OCI-LY7 (cell line): ENCODE measurements at regions not wholly inside any gene's neighbourhood (a gene's known extent, or its start where the extent isn't known, plus 50 kb on each side); places are given as distances from the start of the nearest gene placed in this dataset.

ENCODE experiments used
- BruUV-seq: library from RNA; stranded (reverse); fragments of 400-500 nt; replicated peaks from 2 replicates; lab custom pipeline; 2021; lab: Mats Ljungman, UMichigan
- CTCF ChIA-PET: fragments of 300-600 bp; sonication (Branson Sonifier 250); formaldehyde crosslinking; loops from one replicate; lab custom pipeline; 2022; ENCODE audit warnings: antibody characterized with exemption; ENCODE audit not compliant: unreplicated experiment; lab: Charles Lee
- POLR2A ChIA-PET: fragments of 300-600 bp; sonication (Branson Sonifier 250); formaldehyde crosslinking; loops from one replicate; lab custom pipeline; 2022; ENCODE audit warnings: antibody characterized with exemption; lab: Charles Lee
- DNase-seq: peaks from one replicate; pipeline ENCODE4 v3.0.0-alpha.2; 2015; ENCODE audit warnings: low spot score
- H2AFZ ChIP-seq: fragments of 200-600 bp; sonication (generic), shearing (Covaris generic); 2 replicates; pipeline ENCODE4 v1.6.1; 2014; ENCODE audit warnings: mild to moderate bottlenecking, antibody characterized with exemption, low read length, moderate library complexity
- H3K27ac ChIP-seq: fragments of 200-600 bp; sonication (generic); 2 replicates; pipeline ENCODE4 v1.5.1; 2014; ENCODE audit warnings: mixed run types, low read depth, mild to moderate bottlenecking, moderate library complexity, low read length, inconsistent platforms; ENCODE audit not compliant: poor library complexity, severe bottlenecking
- H3K36me3 ChIP-seq: fragments of 200-600 bp; sonication (generic); 2 replicates; pipeline ENCODE4 v1.6.1; 2014; ENCODE audit warnings: mild to moderate bottlenecking, antibody characterized with exemption, low read length, moderate library complexity, mixed read lengths; ENCODE audit not compliant: insufficient read depth
- H3K4me1 ChIP-seq: fragments of 200-600 bp; sonication (generic); 2 replicates; pipeline ENCODE4 v1.5.1; 2014; ENCODE audit warnings: mild to moderate bottlenecking, low read length; ENCODE audit not compliant: insufficient read depth, poor library complexity, severe bottlenecking
- H3K4me2 ChIP-seq: fragments of 200-600 bp; sonication (generic); 2 replicates; pipeline ENCODE4 v1.6.1; 2014; ENCODE audit warnings: mild to moderate bottlenecking, low read length
- H3K4me3 ChIP-seq: fragments of 200-600 bp; sonication (generic); 2 replicates; pipeline ENCODE4 v1.5.1; 2014; ENCODE audit warnings: mild to moderate bottlenecking, low read depth, low read length; ENCODE audit not compliant: poor library complexity, severe bottlenecking
- H3K79me2 ChIP-seq: fragments of 200-600 bp; sonication (generic); 2 replicates; pipeline ENCODE4 v1.6.1; 2016; ENCODE audit warnings: low read depth, mild to moderate bottlenecking, low read length, moderate library complexity, mixed read lengths; ENCODE audit not compliant: insufficient read depth
- H3K9me2 ChIP-seq: fragments of 200-600 bp; sonication (generic); 2 replicates; pipeline ENCODE4 v1.6.1; 2016; ENCODE audit warnings: mild to moderate bottlenecking, low read length, mixed read lengths; ENCODE audit not compliant: insufficient read depth
- H3K9me3 ChIP-seq: fragments of 200-600 bp; sonication (generic); 2 replicates; pipeline ENCODE4 v1.6.1; 2014; ENCODE audit warnings: mild to moderate bottlenecking, mixed run types, low read length, mixed read lengths
- H4K20me1 ChIP-seq: fragments of 200-600 bp; sonication (generic); 2 replicates; pipeline ENCODE4 v1.6.1; 2014; ENCODE audit warnings: mild to moderate bottlenecking, antibody characterized with exemption, low read length, moderate library complexity, mixed read lengths; ENCODE audit not compliant: insufficient read depth
- CTCF ChIP-seq: fragments of 200-600 bp; sonication (generic); conservative IDR thresholded peaks from 2 replicates; pipeline ENCODE4 v1.5.1; 2014; ENCODE audit warnings: mild to moderate bottlenecking, antibody characterized with exemption, low read length, moderate library complexity, mixed read lengths
- EZH2phosphoT487 ChIP-seq: fragments of 200-600 bp; sonication (generic); IDR thresholded peaks from 2 replicates; pipeline ENCODE4 v1.6.1; 2018; ENCODE audit warnings: low read depth, borderline replicate concordance, mild to moderate bottlenecking, mixed run types, antibody characterized with exemption, low read length, moderate library complexity, mixed read lengths
- intact Hi-C: fragments of 100-400 bp; cut with micrococcal nuclease; formaldehyde crosslinking; loops from one replicate; pipeline ENCODE4 v1.10.0; 2022; ENCODE audit not compliant: unreplicated experiment

GRCh38 chr10:128922619-128923196 lies 544.3 kb upstream of the MGMT start:
- no peaks in the 10 kb centered on the region for H3K36me3 ChIP-seq
- CTCF ChIA-PET, result no interaction called here
- H3K79me2 ChIP-seq, result no peaks in the 10 kb centered on the region

GRCh38 chr10:128924918-128925317 lies 542.1 kb upstream of the MGMT start:
- Histone ChIP-seq H3K4me2 (no peak overlapping the region), H3K4me3 (no peak overlapping the region), H3K9me3 (no peaks in the 10 kb centered on the region), H3K36me3 (no peaks in the 10 kb centered on the region), H3K27ac (no peak overlapping the region), H3K9me2 (no peaks in the 10 kb centered on the region), H3K4me1 (no peaks in the 10 kb centered on the region), H4K20me1 (no peaks in the 10 kb centered on the region), H2AFZ (no peak overlapping the region), H3K79me2 (no peaks in the 10 kb centered on the region)
- POLR2A ChIA-PET, result no interaction called here
- intact Hi-C loops, result no loop called here
- CTCF ChIA-PET, result no interaction called here
- no TSS peak for BruUV-seq
- TF ChIP-seq EZH2phosphoT487 (no peak), CTCF (no peak)
- no peak for DNase-seq

More at GRCh38 chr10:128922619-128923196, 544.3 kb upstream of the MGMT start:
- Histone ChIP-seq H3K4me3 (no peak overlapping the region), H3K9me2 (no peaks in the 10 kb centered on the region), H4K20me1 (no peaks in the 10 kb centered on the region), H3K4me1 (no peaks in the 10 kb centered on the region), H2AFZ (no peak overlapping the region), H3K9me3 (no peaks in the 10 kb centered on the region), H3K4me2 (no peak overlapping the region), H3K27ac (no peak overlapping the region)
- intact Hi-C loops, result no loop called here
- BruUV-seq, result no TSS peak
- POLR2A ChIA-PET, result no interaction called here
- TF ChIP-seq CTCF (no peak), EZH2phosphoT487 (no peak)
- no peak for DNase-seq

- H3K79me2 ChIP-seq, result no peaks in the 10 kb centered on the region
- no peak overlapping the region for H3K27ac ChIP-seq
- ChIA-PET POLR2A (no interaction called here), CTCF (no interaction called here)
- no peaks in the 10 kb centered on the region for H4K20me1 ChIP-seq
- no peak overlapping the region for H3K4me2 ChIP-seq
- no peaks in the 10 kb centered on the region for H3K4me1 ChIP-seq
- H3K9me2 ChIP-seq, result no peaks in the 10 kb centered on the region
- no peak for DNase-seq
- no peak overlapping the region for H2AFZ ChIP-seq
- no TSS peak for BruUV-seq
- intact Hi-C loops, result no loop called here
- no peaks in the 10 kb centered on the region for H3K36me3 ChIP-seq
- no peak for TF ChIP-seq CTCF
- H3K4me3 ChIP-seq, result no peak overlapping the region
- H3K9me3 ChIP-seq, result no peaks in the 10 kb centered on the region
These were observed 540.3 kb upstream of the MGMT start for GRCh38 chr10:128926711-128927110.
